Breast epithelium (tissue), 4 donors: ENCODE measurements at regions not wholly inside any gene's neighbourhood (a gene's known extent, or its start where the extent isn't known, plus 50 kb on each side); places are given as distances from the start of the nearest gene placed in this dataset.

Experiments used
- DNase-seq, 2 donors: peaks; one replicate each; pipeline ENCODE4 v3.0.0-alpha.2; 2019; ENCODE audit warnings: low spot score in 2 of 2
- H3K27ac ChIP-seq, 2 donors: fragments of 200-600 bp; sonication (generic) in 1 of 2; one replicate each; pipeline ENCODE4 v1.5.1; 2016 to 2019; ENCODE audit warnings: mild to moderate bottlenecking in 1 of 2
- H3K27me3 ChIP-seq, 2 donors: fragments of 200-600 bp; sonication (generic) in 1 of 2; one replicate each; pipeline versions ENCODE4 v1.5.1 to v1.6.0; 2017 to 2019; ENCODE audit warnings: control low read depth in 1 of 2, mild to moderate bottlenecking in 1 of 2
- H3K36me3 ChIP-seq: fragments of 200-600 bp; one replicate; pipeline ENCODE4 v1.5.1; 2019
- H3K4me1 ChIP-seq, 2 donors: fragments of 200-600 bp; sonication (generic); one replicate each; pipeline ENCODE4 v1.5.1; 2016 to 2019; ENCODE audit warnings: control low read depth in 1 of 2
- H3K4me3 ChIP-seq, 3 donors: fragments of 200-600 bp; sonication (generic); 1 replicate in 2 of 3; 2 replicates in 1 of 3; pipeline ENCODE4 v1.5.1; 2016 to 2019; ENCODE audit warnings: mild to moderate bottlenecking in 3 of 3, moderate library complexity in 2 of 3
- H3K9me3 ChIP-seq, 2 donors: fragments of 200-600 bp; sonication (generic) in 1 of 2; one replicate each; pipeline ENCODE4 v1.5.1; 2016 to 2019; ENCODE audit warnings: control low read depth in 1 of 2
- POLR2A ChIP-seq: fragments of 450-650 bp; IDR thresholded peaks from one replicate; pipeline ENCODE4 v1.6.1; 2016; ENCODE audit warnings: antibody characterized with exemption, mild to moderate bottlenecking, moderate library complexity
- POLR2AphosphoS5 ChIP-seq, 3 donors: sonication (generic); formaldehyde crosslinking; IDR thresholded peaks; one replicate each; pipeline ENCODE4 v1.6.1; 2017; ENCODE audit warnings: antibody characterized with exemption in 3 of 3
- intact Hi-C: fragments of 100-400 bp; cut with DNase I; formaldehyde crosslinking; loops from one replicate; pipeline ENCODE4 v1.15.1; 2023; ENCODE audit warnings: low total_unique reads
- TF ChIP-seq, protein P1 (sequence below), 3 donors: fragments of 450-650 bp; IDR thresholded peaks; one replicate each; pipeline ENCODE4 v1.5.1; 2016 to 2017; ENCODE audit warnings: antibody characterized with exemption in 3 of 3, mild to moderate bottlenecking in 3 of 3, moderate library complexity in 3 of 3

DNA sequence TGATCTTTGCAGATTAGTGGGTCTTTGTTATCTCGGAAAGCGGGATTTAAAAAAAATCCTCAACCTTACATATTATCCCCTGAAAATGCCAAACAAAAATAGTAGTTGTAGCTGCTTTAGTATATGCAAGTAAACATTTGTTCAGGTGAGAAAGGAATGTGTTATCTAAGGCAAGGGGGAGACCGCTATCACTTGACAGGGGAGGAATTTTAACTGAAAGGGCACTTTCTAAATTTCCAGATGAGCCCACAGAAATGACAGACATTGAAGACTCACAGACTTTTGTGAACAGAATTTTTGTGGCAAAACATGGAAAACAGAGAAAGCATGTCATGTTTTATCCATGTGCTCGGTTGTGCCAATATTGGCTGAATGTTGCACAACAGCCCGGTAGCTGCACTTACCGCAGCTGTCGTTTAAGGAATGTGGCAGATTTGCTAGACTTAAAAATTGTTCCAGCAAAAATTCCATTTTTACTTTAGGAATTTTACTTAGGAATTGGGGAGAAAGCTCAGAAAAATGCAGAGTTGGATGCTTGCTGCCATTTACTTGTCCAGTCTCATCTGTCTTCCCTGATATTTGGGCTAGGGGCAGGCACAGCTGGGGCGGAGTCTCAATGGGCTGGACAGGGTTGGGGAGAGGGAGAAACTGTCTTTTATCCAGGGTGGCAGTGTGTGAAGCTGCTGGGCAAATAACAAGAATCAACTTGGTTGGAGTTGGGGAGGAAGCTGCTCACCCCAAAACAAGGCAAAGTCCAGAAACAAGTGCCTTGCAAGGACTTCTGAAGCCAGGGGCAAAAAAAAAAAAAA is 94.6 kb upstream of the RPS6KA3 start:
- no peaks in the 10 kb centered on the region for H3K9me3 ChIP-seq
- no peaks in the 10 kb centered on the region for H3K36me3 ChIP-seq
- H3K27ac ChIP-seq, result peak overlapping the region in 1 of 2 donors; percentile 71
- no peak overlapping the region for H3K4me3 ChIP-seq
- intact Hi-C loops, result no loop called here
- no peak for DNase-seq
- TF ChIP-seq, protein P1, sequence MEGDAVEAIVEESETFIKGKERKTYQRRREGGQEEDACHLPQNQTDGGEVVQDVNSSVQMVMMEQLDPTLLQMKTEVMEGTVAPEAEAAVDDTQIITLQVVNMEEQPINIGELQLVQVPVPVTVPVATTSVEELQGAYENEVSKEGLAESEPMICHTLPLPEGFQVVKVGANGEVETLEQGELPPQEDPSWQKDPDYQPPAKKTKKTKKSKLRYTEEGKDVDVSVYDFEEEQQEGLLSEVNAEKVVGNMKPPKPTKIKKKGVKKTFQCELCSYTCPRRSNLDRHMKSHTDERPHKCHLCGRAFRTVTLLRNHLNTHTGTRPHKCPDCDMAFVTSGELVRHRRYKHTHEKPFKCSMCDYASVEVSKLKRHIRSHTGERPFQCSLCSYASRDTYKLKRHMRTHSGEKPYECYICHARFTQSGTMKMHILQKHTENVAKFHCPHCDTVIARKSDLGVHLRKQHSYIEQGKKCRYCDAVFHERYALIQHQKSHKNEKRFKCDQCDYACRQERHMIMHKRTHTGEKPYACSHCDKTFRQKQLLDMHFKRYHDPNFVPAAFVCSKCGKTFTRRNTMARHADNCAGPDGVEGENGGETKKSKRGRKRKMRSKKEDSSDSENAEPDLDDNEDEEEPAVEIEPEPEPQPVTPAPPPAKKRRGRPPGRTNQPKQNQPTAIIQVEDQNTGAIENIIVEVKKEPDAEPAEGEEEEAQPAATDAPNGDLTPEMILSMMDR (IDR thresholded peaks at IDR 0.05), result no peak
- TF ChIP-seq POLR2A, result no peak
- no peak for TF ChIP-seq POLR2AphosphoS5 (IDR thresholded peaks at IDR 0.05)
- H3K4me1 ChIP-seq, result no peaks in the 10 kb centered on the region
- peaks cover 0 to 26% of the 10 kb centered on the region in 2 donors for H3K27me3 ChIP-seq

DNA sequence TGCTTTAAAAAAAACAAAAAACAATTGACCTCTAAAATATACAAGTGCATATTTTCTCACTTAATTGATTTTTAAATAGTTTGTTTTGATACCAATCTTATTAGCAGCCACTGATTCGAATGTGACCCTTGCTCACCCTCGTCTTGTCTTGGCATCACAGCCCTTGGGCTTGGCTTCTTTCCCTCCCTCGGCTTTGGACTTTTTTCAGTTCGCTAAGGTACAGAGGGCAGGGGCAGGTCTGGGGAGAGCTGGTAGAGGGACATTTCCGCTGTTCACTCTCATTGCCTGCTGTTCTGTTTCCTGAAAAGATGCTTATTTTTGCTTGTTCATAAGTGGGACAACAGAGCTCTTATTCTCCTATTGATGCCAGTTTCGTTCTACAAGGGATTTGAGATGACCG is 88.5 kb upstream of the RPS6KA3 start:
- DNase-seq, result no peak
- TF ChIP-seq, protein P1 (IDR thresholded peaks at IDR 0.05), result no peak
- no peak for TF ChIP-seq POLR2AphosphoS5 (IDR thresholded peaks at IDR 0.05)
- no peak for TF ChIP-seq POLR2A

DNA sequence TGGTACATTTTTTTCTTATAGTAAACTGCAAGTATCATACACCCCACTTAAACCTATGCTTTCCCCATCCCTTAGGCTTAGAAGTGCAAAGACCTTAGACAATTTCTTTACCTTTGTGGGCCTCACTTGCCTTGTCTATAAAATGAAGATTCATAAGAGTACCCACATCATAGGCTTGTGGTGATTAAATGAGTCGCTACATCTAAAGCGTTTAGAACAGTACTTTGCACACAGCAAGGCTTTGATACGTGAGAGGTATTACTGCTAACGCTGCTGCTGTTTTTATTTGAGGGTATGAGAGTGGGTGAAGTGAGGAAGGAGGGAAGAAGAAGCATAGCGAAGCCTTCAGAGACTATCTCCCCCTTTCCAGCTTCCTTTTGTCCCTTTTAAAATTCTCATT is 87.8 kb upstream of the RPS6KA3 start:
- Histone ChIP-seq H3K27me3 (peaks cover 0 to 40% of the 10 kb centered on the region in 2 donors), H3K4me3 (no peak overlapping the region), H3K9me3 (no peaks in the 10 kb centered on the region), H3K27ac (no peak overlapping the region), H3K4me1 (no peaks in the 10 kb centered on the region), H3K36me3 (no peaks in the 10 kb centered on the region)
- no peak for DNase-seq
- TF ChIP-seq POLR2AphosphoS5 (IDR thresholded peaks at IDR 0.05), result no peak
- TF ChIP-seq POLR2A, result no peak
- TF ChIP-seq, protein P1 (IDR thresholded peaks at IDR 0.05), result no peak
- intact Hi-C loops, result no loop called here

More for the DNA sequence above, 88.5 kb upstream of the RPS6KA3 start:
- intact Hi-C loops, result no loop called here
- H3K36me3 ChIP-seq, result no peaks in the 10 kb centered on the region
- peaks cover 0 to 39% of the 10 kb centered on the region in 2 donors for H3K27me3 ChIP-seq
- no peaks in the 10 kb centered on the region for H3K4me1 ChIP-seq
- no peak overlapping the region for H3K27ac ChIP-seq
- no peak overlapping the region for H3K4me3 ChIP-seq
- H3K9me3 ChIP-seq, result no peaks in the 10 kb centered on the region

DNA sequence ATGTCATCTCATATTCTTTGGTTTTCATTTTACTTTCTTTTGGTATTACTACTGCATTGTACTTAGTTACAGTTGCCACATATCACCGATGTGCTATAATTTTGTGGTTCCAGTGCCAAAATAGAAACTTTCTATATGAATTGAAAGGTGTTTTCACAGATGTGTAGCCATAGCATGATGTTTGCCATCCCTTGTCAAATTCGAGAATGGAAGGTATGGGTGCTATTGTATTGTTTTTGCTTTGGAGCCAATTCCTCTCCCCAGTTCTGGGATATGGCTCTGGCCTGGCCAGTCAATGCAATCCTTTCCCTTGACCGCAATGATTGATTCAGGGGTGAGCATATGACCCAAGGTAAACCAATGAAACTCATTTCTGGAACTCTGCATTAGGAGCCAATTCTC is 86.2 kb upstream of the RPS6KA3 start:
- Histone ChIP-seq H3K27me3 (peaks cover 0 to 47% of the 10 kb centered on the region in 2 donors), H3K9me3 (no peaks in the 10 kb centered on the region), H3K4me1 (no peaks in the 10 kb centered on the region), H3K4me3 (no peak overlapping the region), H3K36me3 (no peaks in the 10 kb centered on the region), H3K27ac (no peak overlapping the region)
- no peak for DNase-seq
- intact Hi-C loops, result no loop called here
- TF ChIP-seq POLR2A (no peak), POLR2AphosphoS5 (IDR thresholded peaks at IDR 0.05) (no peak)
- TF ChIP-seq, protein P1 (IDR thresholded peaks at IDR 0.05), result no peak

DNA sequence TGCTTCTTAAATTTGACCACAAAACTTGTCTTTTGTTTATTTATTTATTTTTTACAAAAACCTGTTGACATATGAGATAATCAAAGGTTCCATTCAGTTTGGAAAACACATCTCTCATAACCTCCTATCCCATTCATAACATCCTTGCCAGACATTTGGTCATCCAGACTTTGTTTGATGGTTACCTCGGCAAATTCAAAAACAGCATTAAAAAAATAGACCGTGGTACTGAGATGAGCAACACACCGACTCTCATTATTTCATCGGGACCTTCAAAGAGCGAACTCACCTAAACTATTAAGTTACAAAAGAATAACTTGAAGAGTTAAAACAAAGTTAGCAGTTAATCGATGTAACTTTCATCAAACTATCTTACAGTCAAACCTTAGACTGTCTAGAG is 85.8 kb upstream of the RPS6KA3 start:
- H3K4me3 ChIP-seq, result no peak overlapping the region
- no peak for DNase-seq
- intact Hi-C loops, result no loop called here
- no peaks in the 10 kb centered on the region for H3K4me1 ChIP-seq
- TF ChIP-seq, protein P1 (IDR thresholded peaks at IDR 0.05), result no peak
- no peak for TF ChIP-seq POLR2A
- no peaks in the 10 kb centered on the region for H3K9me3 ChIP-seq
- H3K27me3 ChIP-seq, result peaks cover 0 to 45% of the 10 kb centered on the region in 2 donors
- no peak overlapping the region for H3K27ac ChIP-seq
- no peaks in the 10 kb centered on the region for H3K36me3 ChIP-seq
